ENCODE measurements at regions not wholly inside any gene's neighbourhood (a gene's known extent, or its start where the extent isn't known, plus 50 kb on each side); places are given as distances from the start of the nearest gene placed in this dataset.

GRCh38 chr2:11050565-11050964, 104.7 kb upstream of the SLC66A3 start:
- DNase-seq: no peak

- no peak for DNase-seq
These were observed 104.0 kb upstream of the SLC66A3 start for GRCh38 chr2:11051280-11051679.

GRCh38 chr2:11053546-11053945, 101.7 kb upstream of the SLC66A3 start:
- DNase-seq: no peak

- DNase-seq: no peak
These were observed 100.2 kb upstream of the SLC66A3 start for GRCh38 chr2:11054783-11055678.

GRCh38 chr2:11055679-11056215, 99.5 kb upstream of the SLC66A3 start:
- no peak for DNase-seq

GRCh38 chr2:11056614-11057013, 98.7 kb upstream of the SLC66A3 start:
- no peak for DNase-seq

- DNase-seq: no peak
These were observed 98.2 kb upstream of the SLC66A3 start for GRCh38 chr2:11057031-11057430.

- DNase-seq: no peak
These were observed 97.1 kb upstream of the SLC66A3 start for GRCh38 chr2:11058129-11058528.

GRCh38 chr2:11060376-11061169, 94.7 kb upstream of the SLC66A3 start:
- DNase-seq: no peak

GRCh38 chr2:11065833-11066485, 89.3 kb upstream of the SLC66A3 start:
- DNase-seq: no peak

- DNase-seq: no peak
These were observed 87.8 kb upstream of the SLC66A3 start for GRCh38 chr2:11067221-11068078.

- no peak for DNase-seq
These were observed 87.1 kb upstream of the SLC66A3 start for GRCh38 chr2:11068079-11068741.

- no peak for DNase-seq
These were observed 86.3 kb upstream of the SLC66A3 start for GRCh38 chr2:11068856-11069526.

GRCh38 chr2:11069566-11070185, 85.6 kb upstream of the SLC66A3 start:
- no peak for DNase-seq

- DNase-seq: no peak
These were observed 84.1 kb upstream of the SLC66A3 start for GRCh38 chr2:11071211-11071610.

GRCh38 chr2:11071939-11072338, 83.3 kb upstream of the SLC66A3 start:
- no peak for DNase-seq

GRCh38 chr2:11072550-11072949, 82.7 kb upstream of the SLC66A3 start:
- no peak for DNase-seq

GRCh38 chr2:11073251-11073650, 82.0 kb upstream of the SLC66A3 start:
- DNase-seq: peak; percentile 17

GRCh38 chr2:11073776-11074175, 81.5 kb upstream of the SLC66A3 start:
- DNase-seq: no peak

- DNase-seq: no peak
These were observed 80.9 kb upstream of the SLC66A3 start for GRCh38 chr2:11074246-11074820.

Measured in midbrain (tissue), 1 donor.